GM12874 (cell line): ENCODE measurements at regions not wholly inside any gene's neighbourhood (a gene's known extent, or its start where the extent isn't known, plus 50 kb on each side); places are given as distances from the start of the nearest gene placed in this dataset.

ENCODE experiments used
- TF ChIP-seq, protein P1 (sequence below): IDR thresholded peaks from 2 replicates; pipeline ENCODE4 v1.5.1; 2011; ENCODE audit warnings: low read depth, mild to moderate bottlenecking, control low read depth, low read length, moderate library complexity; ENCODE audit not compliant: insufficient read depth

DNA sequence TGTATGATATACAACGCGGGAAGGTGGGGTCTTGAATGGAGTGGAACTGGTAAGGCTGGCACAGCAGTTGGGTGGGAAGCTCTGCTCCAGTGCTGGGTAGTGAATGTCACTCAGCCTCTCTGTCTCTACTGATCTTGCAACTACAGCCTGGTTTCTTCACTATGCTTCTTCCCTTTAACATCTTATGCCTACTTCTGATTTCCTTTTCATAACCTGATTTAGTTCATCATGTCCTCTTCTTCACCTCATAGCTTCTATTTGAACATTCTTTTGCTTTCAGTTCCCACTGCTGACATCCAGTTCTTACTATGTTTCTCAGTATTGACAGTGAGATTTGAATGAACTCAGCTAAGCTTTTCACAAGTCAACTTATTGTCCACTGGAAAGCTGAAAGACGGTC is 286.2 kb downstream of the ARL6IP6 start:
- TF ChIP-seq, protein P1, sequence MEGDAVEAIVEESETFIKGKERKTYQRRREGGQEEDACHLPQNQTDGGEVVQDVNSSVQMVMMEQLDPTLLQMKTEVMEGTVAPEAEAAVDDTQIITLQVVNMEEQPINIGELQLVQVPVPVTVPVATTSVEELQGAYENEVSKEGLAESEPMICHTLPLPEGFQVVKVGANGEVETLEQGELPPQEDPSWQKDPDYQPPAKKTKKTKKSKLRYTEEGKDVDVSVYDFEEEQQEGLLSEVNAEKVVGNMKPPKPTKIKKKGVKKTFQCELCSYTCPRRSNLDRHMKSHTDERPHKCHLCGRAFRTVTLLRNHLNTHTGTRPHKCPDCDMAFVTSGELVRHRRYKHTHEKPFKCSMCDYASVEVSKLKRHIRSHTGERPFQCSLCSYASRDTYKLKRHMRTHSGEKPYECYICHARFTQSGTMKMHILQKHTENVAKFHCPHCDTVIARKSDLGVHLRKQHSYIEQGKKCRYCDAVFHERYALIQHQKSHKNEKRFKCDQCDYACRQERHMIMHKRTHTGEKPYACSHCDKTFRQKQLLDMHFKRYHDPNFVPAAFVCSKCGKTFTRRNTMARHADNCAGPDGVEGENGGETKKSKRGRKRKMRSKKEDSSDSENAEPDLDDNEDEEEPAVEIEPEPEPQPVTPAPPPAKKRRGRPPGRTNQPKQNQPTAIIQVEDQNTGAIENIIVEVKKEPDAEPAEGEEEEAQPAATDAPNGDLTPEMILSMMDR, result no peak

DNA sequence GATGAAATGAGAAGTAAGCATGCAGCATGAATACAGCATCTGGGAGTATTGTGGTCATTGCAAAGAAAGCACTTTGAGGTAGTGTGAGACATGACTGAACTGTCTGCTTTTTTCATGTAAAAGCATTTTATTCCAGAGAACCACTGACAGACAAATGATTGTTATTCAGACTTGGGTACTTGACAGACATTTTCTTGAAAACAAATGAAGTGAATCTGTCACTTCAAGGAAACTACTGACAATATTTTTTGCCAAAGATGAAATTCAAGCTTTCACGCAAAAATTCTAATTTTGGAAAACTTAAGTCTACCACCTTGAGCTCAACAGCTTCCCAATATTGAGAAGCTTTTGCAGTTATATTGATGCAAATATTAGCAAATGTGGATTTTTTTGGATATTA is 255.7 kb downstream of the ARL6IP6 start:
- TF ChIP-seq, protein P1, result no peak

DNA sequence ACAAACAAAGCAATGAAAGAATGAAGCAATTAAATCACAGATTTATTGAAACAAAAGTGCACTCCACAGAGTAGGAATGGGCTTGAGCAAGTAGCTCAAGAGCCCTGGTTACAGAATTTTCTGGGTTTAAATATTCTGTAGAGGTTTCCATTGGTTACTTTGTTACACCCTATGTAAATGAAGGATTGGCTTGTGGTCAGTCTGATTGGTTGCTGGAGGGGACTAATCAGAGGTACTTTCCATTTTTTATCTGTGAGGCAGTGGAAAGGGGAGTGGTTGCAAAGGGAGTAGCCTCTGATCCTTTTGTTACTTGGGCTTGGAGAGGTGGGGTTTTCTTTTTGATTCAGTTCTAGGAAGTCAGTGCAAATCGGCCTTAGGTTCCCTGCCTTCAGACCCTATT is 253.3 kb downstream of the ARL6IP6 start:
- TF ChIP-seq, protein P1, result no peak

DNA sequence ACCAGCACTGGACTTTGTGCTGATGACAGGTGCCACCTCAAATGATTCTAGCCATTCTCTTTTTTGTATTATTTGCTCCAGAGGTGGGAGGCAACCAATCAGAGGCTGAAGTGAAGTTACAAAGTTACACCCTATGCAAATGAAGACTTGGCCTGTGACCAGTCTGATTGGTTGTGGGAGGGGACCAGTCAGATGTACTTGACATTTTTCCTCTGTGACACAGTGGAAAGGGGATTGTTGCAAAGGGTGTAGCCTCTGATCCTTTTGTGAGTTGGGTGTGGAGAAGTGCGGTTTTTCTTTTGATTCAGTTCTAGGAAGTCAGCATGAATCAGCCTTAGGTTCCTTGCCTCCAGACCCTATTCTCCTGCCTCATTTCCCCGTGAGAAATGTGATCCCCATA is 244.0 kb downstream of the ARL6IP6 start:
- TF ChIP-seq, protein P1, result no peak

DNA sequence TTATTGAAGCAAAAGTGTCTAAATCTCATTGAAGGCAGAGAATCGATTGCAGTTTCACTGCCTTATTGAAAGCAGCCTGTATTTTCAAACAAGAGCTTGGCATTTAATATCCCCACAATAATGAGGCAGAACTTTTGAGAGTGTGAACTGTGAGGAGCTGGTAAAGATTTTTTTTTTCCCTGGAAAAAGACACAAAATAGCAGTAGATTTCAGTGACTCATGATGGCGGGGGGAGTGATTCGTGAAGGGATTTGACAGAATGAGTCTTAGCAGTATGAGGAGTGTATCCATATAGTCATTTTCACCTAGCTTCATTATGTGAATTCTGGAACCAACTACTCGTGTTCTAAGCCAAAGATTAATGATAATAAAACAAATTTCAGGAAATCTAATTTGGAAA is 242.9 kb downstream of the ARL6IP6 start:
- TF ChIP-seq, protein P1, result no peak

DNA sequence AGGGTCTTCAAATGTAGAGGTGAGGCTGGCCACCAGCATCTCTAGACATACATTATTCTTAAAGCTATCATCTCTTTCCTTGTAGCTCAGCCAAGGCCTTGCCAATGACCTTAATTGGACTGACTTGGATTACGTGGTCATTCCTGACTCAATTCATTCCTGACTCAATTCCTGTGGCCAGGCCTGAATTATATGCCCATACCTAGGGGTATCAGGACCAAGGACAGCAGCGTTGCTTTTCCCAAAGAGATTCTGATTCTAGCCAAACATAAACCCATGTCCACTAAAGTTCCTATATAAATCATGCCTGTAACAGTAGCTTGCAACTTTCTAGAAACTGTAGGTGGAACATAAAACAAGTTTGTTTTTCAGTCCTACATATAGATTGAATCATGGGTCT is 231.7 kb downstream of the ARL6IP6 start:
- TF ChIP-seq, protein P1, result no peak

DNA sequence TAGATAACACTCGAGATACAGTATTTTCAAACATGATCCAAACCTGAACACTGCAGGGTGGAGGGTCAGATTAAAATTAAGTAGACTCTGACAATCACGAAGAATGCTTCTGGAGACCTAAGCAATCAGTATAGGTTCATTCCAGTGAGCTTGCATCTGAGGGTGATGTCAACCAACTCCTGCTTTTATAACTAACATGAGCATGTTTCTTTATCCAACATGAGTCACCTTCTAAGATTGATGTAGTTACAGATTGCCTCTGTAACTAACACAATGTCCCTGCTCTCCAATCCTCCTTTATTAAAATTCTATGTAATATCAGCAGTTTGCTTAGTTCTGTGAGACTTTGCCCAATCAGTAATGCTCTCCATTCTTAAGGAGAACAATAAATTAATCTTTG is 225.7 kb downstream of the ARL6IP6 start:
- TF ChIP-seq, protein P1, result no peak
